Kidney (tissue), 13 donors: ENCODE measurements at regions not wholly inside any gene's neighbourhood (a gene's known extent, or its start where the extent isn't known, plus 50 kb on each side); places are given as distances from the start of the nearest gene placed in this dataset.

Experiments
- DNase-seq, 5 donors: peaks; one replicate each; pipeline ENCODE4 v3.0.0-alpha.2; 2013 to 2020
- FAIRE-seq: peaks from 2 replicates; lab custom pipeline; 2012; peaks lifted over from hg19 to GRCh38; lab: Jason Lieb, UNC
- H3K27ac ChIP-seq, 2 donors: one replicate each; pipeline ENCODE4 v1.7.0; 2013; ENCODE audit warnings: low read depth in 2 of 2, low read length in 2 of 2, inconsistent platforms in 1 of 2
- H3K27me3 ChIP-seq: one replicate; pipeline ENCODE4 v1.7.1; 2013; ENCODE audit warnings: low read length, inconsistent platforms; ENCODE audit not compliant: control insufficient read depth, insufficient read depth
- H3K36me3 ChIP-seq, 3 donors: one replicate each; pipeline versions ENCODE4 v1.7.0 to v1.7.1; 2013; ENCODE audit warnings: low read length in 3 of 3, control low read depth in 1 of 3, inconsistent platforms in 1 of 3; ENCODE audit not compliant: insufficient read depth in 3 of 3, control insufficient read depth in 2 of 3
- H3K4me1 ChIP-seq, 3 donors: one replicate each; pipeline versions ENCODE4 v1.7.0 to v1.7.1; 2013; ENCODE audit warnings: low read length in 3 of 3, inconsistent platforms in 1 of 3, low read depth in 1 of 3; ENCODE audit not compliant: control insufficient read depth in 2 of 3, insufficient read depth in 2 of 3
- H3K4me3 ChIP-seq, 3 donors: one replicate each; pipeline versions ENCODE4 v1.7.0 to v1.8.1; 2013; ENCODE audit warnings: low read length in 3 of 3, control low read depth in 1 of 3, inconsistent platforms in 1 of 3
- H3K9ac ChIP-seq, 3 donors: one replicate each; pipeline versions ENCODE4 v1.7.0 to v1.7.1; 2013; ENCODE audit warnings: low read length in 3 of 3, control low read depth in 1 of 3, inconsistent platforms in 1 of 3
- H3K9me3 ChIP-seq, 3 donors: one replicate each; pipeline versions ENCODE4 v1.7.0 to v1.7.1; 2013; ENCODE audit warnings: low read length in 3 of 3, control low read depth in 1 of 3, inconsistent platforms in 1 of 3; ENCODE audit not compliant: control insufficient read depth in 2 of 3, insufficient read depth in 1 of 3
- intact Hi-C: fragments of 100-400 bp; cut with DNase I; formaldehyde crosslinking; loops from one replicate; pipeline ENCODE4 v1.11.1; 2022
- TF ChIP-seq, protein P1 (sequence below): IDR thresholded peaks from 3 replicates; pipeline ENCODE4 v1.5.1; 2012; ENCODE audit warnings: mild to moderate bottlenecking, moderate library complexity, borderline replicate concordance; ENCODE audit not compliant: insufficient read depth; ENCODE audit errors: extremely low read depth
- donor health status: control.
- donor health status: control.
- donor health status: control.
- donor health status: control.
- donor health status: control.
- donor health status: DM: yes; HTN: yes; CAD: no.
- donor health status: Normal renal cell carcinoma (clear cell type).

DNA sequence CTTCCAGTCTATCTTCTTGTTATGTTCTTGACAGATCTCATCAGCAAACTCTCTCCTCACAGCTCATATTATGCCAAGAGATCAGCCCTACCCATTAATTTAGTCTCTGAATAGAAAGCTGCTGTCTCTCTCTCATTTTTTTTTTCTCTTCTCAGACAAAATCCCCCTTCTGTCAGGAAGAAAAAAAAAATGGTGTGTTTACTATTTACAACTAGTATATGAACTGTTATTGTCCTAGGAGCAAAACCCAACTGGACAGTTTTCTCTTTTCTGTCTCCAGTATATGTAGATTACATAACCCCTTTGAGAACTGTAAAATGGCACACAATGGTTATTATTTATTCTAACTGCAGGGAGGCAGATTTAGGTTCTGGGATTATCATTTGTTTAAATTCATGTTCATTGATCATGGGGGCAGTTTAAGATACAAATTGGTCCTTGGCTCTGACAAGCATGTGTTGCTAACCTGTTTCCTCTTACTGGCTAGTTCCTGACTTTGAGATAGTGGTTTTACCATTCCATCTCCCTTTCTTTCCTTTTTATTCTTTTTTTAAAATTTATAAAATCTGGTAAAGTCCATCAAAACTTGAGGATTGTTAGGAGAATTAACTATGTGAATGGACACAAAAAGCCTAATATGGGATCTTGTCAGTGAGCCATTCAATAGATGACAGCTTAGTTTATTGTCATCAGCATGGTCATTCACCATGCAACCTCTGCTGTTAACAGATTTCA, 210.0 kb upstream of the PAPPA start:
- Histone ChIP-seq H3K4me1 (no peaks in the 10 kb centered on the region), H3K27me3 (no peaks in the 10 kb centered on the region), H3K27ac (peak overlapping the region in 1 of 2 donors; percentile 76), H3K9ac (no peak overlapping the region), H3K4me3 (no peak overlapping the region), H3K9me3 (no peaks in the 10 kb centered on the region), H3K36me3 (no peaks in the 10 kb centered on the region)
- DNase-seq (no peak), FAIRE-seq (no peak)
- TF ChIP-seq, protein P1, sequence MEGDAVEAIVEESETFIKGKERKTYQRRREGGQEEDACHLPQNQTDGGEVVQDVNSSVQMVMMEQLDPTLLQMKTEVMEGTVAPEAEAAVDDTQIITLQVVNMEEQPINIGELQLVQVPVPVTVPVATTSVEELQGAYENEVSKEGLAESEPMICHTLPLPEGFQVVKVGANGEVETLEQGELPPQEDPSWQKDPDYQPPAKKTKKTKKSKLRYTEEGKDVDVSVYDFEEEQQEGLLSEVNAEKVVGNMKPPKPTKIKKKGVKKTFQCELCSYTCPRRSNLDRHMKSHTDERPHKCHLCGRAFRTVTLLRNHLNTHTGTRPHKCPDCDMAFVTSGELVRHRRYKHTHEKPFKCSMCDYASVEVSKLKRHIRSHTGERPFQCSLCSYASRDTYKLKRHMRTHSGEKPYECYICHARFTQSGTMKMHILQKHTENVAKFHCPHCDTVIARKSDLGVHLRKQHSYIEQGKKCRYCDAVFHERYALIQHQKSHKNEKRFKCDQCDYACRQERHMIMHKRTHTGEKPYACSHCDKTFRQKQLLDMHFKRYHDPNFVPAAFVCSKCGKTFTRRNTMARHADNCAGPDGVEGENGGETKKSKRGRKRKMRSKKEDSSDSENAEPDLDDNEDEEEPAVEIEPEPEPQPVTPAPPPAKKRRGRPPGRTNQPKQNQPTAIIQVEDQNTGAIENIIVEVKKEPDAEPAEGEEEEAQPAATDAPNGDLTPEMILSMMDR, result no peak
- intact Hi-C loops, result no loop called here

GRCh38 chr9:115944166-115944948, 209.2 kb upstream of the PAPPA start:
- no peak for FAIRE-seq
- no peak overlapping the region for H3K27ac ChIP-seq
- DNase-seq, result peak in 3 of 5 donors; percentile 12 to 77 (median 14)

GRCh38 chr9:115945009-115945431, 208.6 kb upstream of the PAPPA start:
- FAIRE-seq (no peak), DNase-seq (no peak)
- H3K4me1 ChIP-seq, result no peaks in the 10 kb centered on the region
- no peak overlapping the region for H3K9ac ChIP-seq
- no peak overlapping the region for H3K27ac ChIP-seq
- H3K27me3 ChIP-seq, result no peaks in the 10 kb centered on the region
- H3K36me3 ChIP-seq, result no peaks in the 10 kb centered on the region
- no peak overlapping the region for H3K4me3 ChIP-seq
- TF ChIP-seq, protein P1, result no peak
- intact Hi-C loops, result no loop called here
- H3K9me3 ChIP-seq, result no peaks in the 10 kb centered on the region

More at GRCh38 chr9:115944166-115944948, 209.2 kb upstream of the PAPPA start:
- TF ChIP-seq, protein P1, result no peak
- Histone ChIP-seq H3K27me3 (no peaks in the 10 kb centered on the region), H3K9me3 (no peaks in the 10 kb centered on the region), H3K36me3 (no peaks in the 10 kb centered on the region), H3K4me3 (no peak overlapping the region), H3K4me1 (no peaks in the 10 kb centered on the region), H3K9ac (no peak overlapping the region)
- intact Hi-C loops, result no loop called here
